Transverse colon (tissue), 4 donors: ENCODE measurements at regions not wholly inside any gene's neighbourhood (a gene's known extent, or its start where the extent isn't known, plus 50 kb on each side); places are given as distances from the start of the nearest gene placed in this dataset.

Experiments
- DNase-seq: peaks from one replicate; pipeline ENCODE4 v3.0.0-alpha.2; 2019
- H3K27ac ChIP-seq, 4 donors: fragments of 200-600 bp; sonication (generic); 2 replicates each; pipeline ENCODE4 v1.5.1; 2016 to 2018; ENCODE audit warnings: inconsistent platforms in 4 of 4
- H3K27me3 ChIP-seq: fragments of 200-600 bp; sonication (generic); 2 replicates; pipeline ENCODE4 v1.5.1; 2017; ENCODE audit warnings: inconsistent platforms
- H3K36me3 ChIP-seq, 4 donors: fragments of 200-600 bp; sonication (generic); 2 replicates each; pipeline ENCODE4 v1.5.1; 2017 to 2019; ENCODE audit warnings: inconsistent platforms in 4 of 4
- H3K4me1 ChIP-seq, 4 donors: fragments of 200-600 bp; sonication (generic); 2 replicates each; pipeline ENCODE4 v1.5.1; 2017 to 2020; ENCODE audit warnings: inconsistent platforms in 4 of 4
- H3K4me3 ChIP-seq, 4 donors: fragments of 200-600 bp; sonication (generic); 1 replicate in 1 of 4; 2 replicates in 3 of 4; pipeline versions ENCODE4 v1.5.1 to v1.6.1; 2017 to 2019; ENCODE audit warnings: inconsistent platforms in 4 of 4
- H3K9me3 ChIP-seq, 2 donors: fragments of 200-600 bp; sonication (generic); 2 replicates each; pipeline ENCODE4 v1.5.1; 2017 to 2019; ENCODE audit warnings: inconsistent platforms in 2 of 2
- EP300 ChIP-seq: sonication (generic); formaldehyde crosslinking; IDR thresholded peaks from one replicate; pipeline ENCODE4 v1.6.1; 2017; ENCODE audit warnings: antibody characterized with exemption, low read depth
- POLR2A ChIP-seq: fragments of 450-650 bp; IDR thresholded peaks from one replicate; pipeline ENCODE4 v1.6.1; 2016; ENCODE audit warnings: antibody characterized with exemption, mild to moderate bottlenecking, moderate library complexity
- POLR2AphosphoS5 ChIP-seq, 3 donors: sonication (generic); formaldehyde crosslinking; IDR thresholded peaks; one replicate each; pipeline ENCODE4 v1.6.1; 2016; ENCODE audit warnings: antibody characterized with exemption in 3 of 3
- WGBS, 2 donors: methylation state at CpG; one replicate each; pipeline ENCODE4 v1.1.5; 2018; ENCODE audit warnings: low coverage in 1 of 2; 5-methylcytosine and 5-hydroxymethylcytosine counted together
- in situ Hi-C, 4 donors: fragments of 200-750 bp; cut with MboI; loops; one replicate each; pipeline versions ENCODE4 v1.15.0 to v1.15.1; 2017; ENCODE audit warnings: low sequenced_read_pairs in 3 of 4, low pct_ligation_motif_present in 1 of 4, low pct_unique_long_range_greater_than_20kb in 1 of 4
- intact Hi-C: fragments of 100-400 bp; cut with DNase I; formaldehyde crosslinking; loops from one replicate; pipeline ENCODE4 v1.15.1; 2023; ENCODE audit warnings: low total_unique reads
- TF ChIP-seq, protein P1 (sequence below), 5 experiments: fragments of 200-600 bp in 3 of 5; fragments of 450-650 bp in 2 of 5; sonication (generic) in 3 of 5; IDR thresholded peaks; 1 replicate in 2 of 5; 2 replicates in 3 of 5; pipeline ENCODE4 v1.5.1; 2016 to 2017; ENCODE audit warnings: antibody characterized with exemption in 5 of 5, inconsistent platforms in 3 of 5, mild to moderate bottlenecking in 2 of 5, moderate library complexity in 1 of 5

DNA sequence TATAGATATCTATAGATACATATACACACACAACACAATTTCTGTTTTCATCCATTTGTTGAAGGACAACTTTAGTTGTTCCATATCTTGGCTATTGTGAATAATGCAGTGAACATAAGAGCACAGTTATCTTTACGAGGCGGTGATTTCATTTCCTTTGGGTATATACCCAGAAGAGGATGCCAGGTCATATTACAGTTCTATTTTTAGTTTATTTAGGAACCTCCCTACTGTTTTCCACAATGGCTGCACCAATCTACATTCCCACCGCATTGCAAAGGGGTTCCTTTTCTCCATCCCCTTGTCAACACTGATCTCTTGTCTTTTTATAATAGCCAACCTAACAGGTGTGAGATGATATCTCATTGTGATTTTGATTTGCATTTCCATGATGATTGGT is 143.4 kb upstream of the ARHGAP5 start:
- Histone ChIP-seq H3K4me1 (peaks cover 0 to 36% (median 6%) of the 10 kb centered on the region in 4 donors), H3K4me3 (no peak overlapping the region), H3K36me3 (no peaks in the 10 kb centered on the region), H3K27ac (no peak overlapping the region), H3K9me3 (no peaks in the 10 kb centered on the region), H3K27me3 (no peaks in the 10 kb centered on the region)
- 53 to 68% methylated on average over 3 of the region's 3 CpGs for WGBS, 2 donors
- no peak for DNase-seq
- intact Hi-C loops = loop anchor here (10.0 kb wide), 1 partner anchor 311 kb away; no protein-coding TSS in a partner anchor
- TF ChIP-seq, protein P1, sequence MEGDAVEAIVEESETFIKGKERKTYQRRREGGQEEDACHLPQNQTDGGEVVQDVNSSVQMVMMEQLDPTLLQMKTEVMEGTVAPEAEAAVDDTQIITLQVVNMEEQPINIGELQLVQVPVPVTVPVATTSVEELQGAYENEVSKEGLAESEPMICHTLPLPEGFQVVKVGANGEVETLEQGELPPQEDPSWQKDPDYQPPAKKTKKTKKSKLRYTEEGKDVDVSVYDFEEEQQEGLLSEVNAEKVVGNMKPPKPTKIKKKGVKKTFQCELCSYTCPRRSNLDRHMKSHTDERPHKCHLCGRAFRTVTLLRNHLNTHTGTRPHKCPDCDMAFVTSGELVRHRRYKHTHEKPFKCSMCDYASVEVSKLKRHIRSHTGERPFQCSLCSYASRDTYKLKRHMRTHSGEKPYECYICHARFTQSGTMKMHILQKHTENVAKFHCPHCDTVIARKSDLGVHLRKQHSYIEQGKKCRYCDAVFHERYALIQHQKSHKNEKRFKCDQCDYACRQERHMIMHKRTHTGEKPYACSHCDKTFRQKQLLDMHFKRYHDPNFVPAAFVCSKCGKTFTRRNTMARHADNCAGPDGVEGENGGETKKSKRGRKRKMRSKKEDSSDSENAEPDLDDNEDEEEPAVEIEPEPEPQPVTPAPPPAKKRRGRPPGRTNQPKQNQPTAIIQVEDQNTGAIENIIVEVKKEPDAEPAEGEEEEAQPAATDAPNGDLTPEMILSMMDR (IDR thresholded peaks at IDR 0.05) = no peak
- no peak for TF ChIP-seq EP300
- TF ChIP-seq POLR2AphosphoS5 (IDR thresholded peaks at IDR 0.05) = no peak
- TF ChIP-seq POLR2A = no peak
- in situ Hi-C loops = loop anchor here (5.0 to 25.0 kb wide), 3 partner anchors 321 to 329 kb away; no protein-coding TSS in a partner anchor

DNA sequence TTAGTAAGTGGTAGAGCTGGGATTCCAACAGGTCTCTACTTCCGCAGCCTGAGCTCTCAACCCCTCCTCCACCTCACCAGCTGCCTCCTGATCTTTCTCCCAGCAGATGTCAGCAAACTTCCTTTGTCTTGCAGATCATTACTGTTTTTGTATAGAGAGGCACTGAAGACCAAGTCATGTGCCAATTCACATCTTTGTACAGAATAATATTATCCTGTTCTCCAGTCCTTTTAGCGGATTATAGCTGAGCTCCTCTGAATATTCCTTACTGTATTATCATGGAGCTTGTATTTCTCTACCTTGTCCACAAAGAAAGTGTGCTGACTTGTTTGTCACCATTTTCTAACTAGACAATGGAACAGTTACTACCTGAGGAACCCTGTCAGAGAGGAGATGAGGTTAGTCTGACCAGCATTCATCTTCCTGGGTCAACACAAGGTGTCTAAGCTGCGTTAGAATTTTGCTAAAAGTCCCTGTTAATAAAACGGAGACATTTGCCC is 142.3 kb upstream of the ARHGAP5 start:
- intact Hi-C loops (loop anchor here (10.0 kb wide), 1 partner anchor 310 kb away; no protein-coding TSS in a partner anchor), in situ Hi-C loops (loop anchor here (5.0 to 25.0 kb wide), 3 partner anchors 320 to 327 kb away; no protein-coding TSS in a partner anchor)
- Histone ChIP-seq H3K9me3 (no peaks in the 10 kb centered on the region), H3K27me3 (no peaks in the 10 kb centered on the region), H3K4me1 (peaks cover 0 to 36% (median 6%) of the 10 kb centered on the region in 4 donors), H3K27ac (peak overlapping the region in 2 of 4 donors; percentile 20 to 27), H3K36me3 (no peaks in the 10 kb centered on the region), H3K4me3 (no peak overlapping the region)
- WGBS, 2 donors = 46 to 50% methylated on average over 4 of the region's 4 CpGs
- TF ChIP-seq, protein P1 (IDR thresholded peaks at IDR 0.05) = peak; percentile 26 to 56 (median 41)
- TF ChIP-seq POLR2AphosphoS5 (IDR thresholded peaks at IDR 0.05) = no peak
- DNase-seq = peak; percentile 67

DNA sequence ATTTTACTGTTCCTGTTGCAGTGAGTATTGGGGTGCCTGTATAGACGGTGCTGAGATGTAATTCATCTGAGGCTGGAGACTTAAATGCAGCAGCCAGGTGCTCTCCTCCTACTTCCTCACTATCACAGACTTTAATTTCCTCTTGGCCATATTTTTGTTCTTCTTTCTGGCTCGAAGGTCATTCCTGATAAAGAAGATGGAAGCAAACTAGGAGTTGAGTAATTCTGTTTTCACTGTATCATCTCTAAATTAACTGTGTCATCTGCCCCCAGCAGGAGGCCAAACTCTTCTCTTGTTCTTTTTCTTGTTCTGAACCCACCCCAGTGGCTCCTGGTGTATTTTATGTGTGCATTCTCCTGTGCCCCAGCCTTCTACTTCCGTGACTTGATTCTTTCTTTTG is 141.7 kb upstream of the ARHGAP5 start:
- no peaks in the 10 kb centered on the region for H3K36me3 ChIP-seq
- no peaks in the 10 kb centered on the region for H3K27me3 ChIP-seq
- 53 to 69% methylated on average over 2 to 3 of the region's 3 CpGs for WGBS, 2 donors
- peaks cover 0 to 34% (median 5%) of the 10 kb centered on the region in 4 donors for H3K4me1 ChIP-seq
- DNase-seq = no peak
- H3K9me3 ChIP-seq = no peaks in the 10 kb centered on the region
- intact Hi-C loops (loop anchor here (10.0 kb wide), 1 partner anchor 309 kb away; no protein-coding TSS in a partner anchor), in situ Hi-C loops (loop anchor here in 2 of 4 donors (10.0 to 25.0 kb wide), 2 partner anchors 319 to 327 kb away; no protein-coding TSS in a partner anchor)
- H3K4me3 ChIP-seq = no peak overlapping the region
- TF ChIP-seq POLR2AphosphoS5 (IDR thresholded peaks at IDR 0.05) (no peak), POLR2A (no peak), EP300 (no peak)
- TF ChIP-seq, protein P1 (IDR thresholded peaks at IDR 0.05) = no peak
- peak overlapping the region in 3 of 4 donors; percentile 20 to 30 (median 27) for H3K27ac ChIP-seq

DNA sequence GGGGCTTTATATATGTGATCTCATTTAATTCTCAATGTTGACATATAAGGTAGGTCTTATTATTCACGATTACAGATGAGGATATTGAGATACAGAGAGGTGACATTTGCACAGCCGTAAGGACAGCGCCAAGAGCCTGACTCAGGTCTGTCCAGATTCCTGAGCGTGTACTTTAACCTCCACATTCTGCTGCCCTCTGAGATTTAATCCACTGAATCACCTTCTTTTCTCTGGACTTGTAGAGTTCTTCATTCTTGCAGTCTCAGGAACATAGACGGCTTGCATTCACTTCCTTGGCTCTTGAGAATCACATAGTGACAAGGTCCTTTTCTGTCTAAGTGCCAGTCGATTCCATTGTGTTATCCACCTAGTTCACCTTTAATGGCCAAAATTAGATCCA is 141.0 kb upstream of the ARHGAP5 start:
- Histone ChIP-seq H3K9me3 (no peaks in the 10 kb centered on the region), H3K36me3 (no peaks in the 10 kb centered on the region), H3K4me1 (peaks cover 0 to 29% (median 4%) of the 10 kb centered on the region in 4 donors), H3K4me3 (no peak overlapping the region), H3K27ac (peak overlapping the region in 2 of 4 donors; percentile 20 to 27), H3K27me3 (no peaks in the 10 kb centered on the region)
- intact Hi-C loops (loop anchor here (10.0 kb wide), 1 partner anchor 309 kb away; no protein-coding TSS in a partner anchor), in situ Hi-C loops (loop anchor here in 2 of 4 donors (10.0 to 25.0 kb wide), 2 partner anchors 319 to 326 kb away; no protein-coding TSS in a partner anchor)
- peak; percentile 19 for DNase-seq
- 67 to 84% methylated on average over 5 to 6 of the region's 6 CpGs for WGBS, 2 donors
- TF ChIP-seq POLR2A = no peak
- TF ChIP-seq POLR2AphosphoS5 (IDR thresholded peaks at IDR 0.05) = peak in 1 of 3 donors; percentile 28
